ENCODE measurements at regions not wholly inside any gene's neighbourhood (a gene's known extent, or its start where the extent isn't known, plus 50 kb on each side); places are given as distances from the start of the nearest gene placed in this dataset.
"Not testable (repeated sequence)": the region's sequence is repeated elsewhere in the genome, so short reads cannot be mapped to it uniquely, and the experiment has no call there.

- DNase-seq: no peak
Observed at GRCh38 chr11:103812680-103813079, 223.8 kb upstream of the DDI1 start.

- DNase-seq: not testable (repeated sequence)
Observed at GRCh38 chr11:103820345-103820744, 216.1 kb upstream of the DDI1 start.

- DNase-seq: no peak
Observed at GRCh38 chr11:103824116-103824515, 212.3 kb upstream of the DDI1 start.

- no peak for DNase-seq
Observed at GRCh38 chr11:103825469-103825868, 211.0 kb upstream of the DDI1 start.

GRCh38 chr11:103826856-103827255 lies 209.6 kb upstream of the DDI1 start:
- no peak for DNase-seq

- DNase-seq: no peak
Observed at GRCh38 chr11:103829596-103829995, 206.8 kb upstream of the DDI1 start.

GRCh38 chr11:103830205-103830604 lies 206.2 kb upstream of the DDI1 start:
- no peak for DNase-seq

GRCh38 chr11:103832762-103833161 lies 203.7 kb upstream of the DDI1 start:
- no peak for DNase-seq

- DNase-seq: no peak
Observed at GRCh38 chr11:103842191-103842590, 194.2 kb upstream of the DDI1 start.

GRCh38 chr11:103842795-103843194 lies 193.6 kb upstream of the DDI1 start:
- no peak for DNase-seq

- no peak for DNase-seq
Observed at GRCh38 chr11:103844327-103845215, 191.9 kb upstream of the DDI1 start.

- DNase-seq: no peak
Observed at GRCh38 chr11:103845331-103845730, 191.1 kb upstream of the DDI1 start.

GRCh38 chr11:103848686-103849085 lies 187.8 kb upstream of the DDI1 start:
- no peak for DNase-seq

GRCh38 chr11:103849366-103849765 lies 187.1 kb upstream of the DDI1 start:
- DNase-seq: no peak

GRCh38 chr11:103850419-103851165 lies 185.8 kb upstream of the DDI1 start:
- DNase-seq: no peak

GRCh38 chr11:103851166-103851651 lies 185.2 kb upstream of the DDI1 start:
- DNase-seq: no peak
